Kidney glomerular epithelial cell (primary cell): ENCODE measurements at regions not wholly inside any gene's neighbourhood (a gene's known extent, or its start where the extent isn't known, plus 50 kb on each side); places are given as distances from the start of the nearest gene placed in this dataset.
"Not testable (repeated sequence)": the region's sequence is repeated elsewhere in the genome, so short reads cannot be mapped to it uniquely, and the experiment has no call there.

Source experiments
- DNase-seq: peaks from one replicate; lab custom pipeline; 2025; lab: John Stamatoyannopoulos, UW

- no peak for DNase-seq
Measured at GRCh38 chr6:156600678-156601077, 176.5 kb upstream of the ARID1B start.

DNA sequence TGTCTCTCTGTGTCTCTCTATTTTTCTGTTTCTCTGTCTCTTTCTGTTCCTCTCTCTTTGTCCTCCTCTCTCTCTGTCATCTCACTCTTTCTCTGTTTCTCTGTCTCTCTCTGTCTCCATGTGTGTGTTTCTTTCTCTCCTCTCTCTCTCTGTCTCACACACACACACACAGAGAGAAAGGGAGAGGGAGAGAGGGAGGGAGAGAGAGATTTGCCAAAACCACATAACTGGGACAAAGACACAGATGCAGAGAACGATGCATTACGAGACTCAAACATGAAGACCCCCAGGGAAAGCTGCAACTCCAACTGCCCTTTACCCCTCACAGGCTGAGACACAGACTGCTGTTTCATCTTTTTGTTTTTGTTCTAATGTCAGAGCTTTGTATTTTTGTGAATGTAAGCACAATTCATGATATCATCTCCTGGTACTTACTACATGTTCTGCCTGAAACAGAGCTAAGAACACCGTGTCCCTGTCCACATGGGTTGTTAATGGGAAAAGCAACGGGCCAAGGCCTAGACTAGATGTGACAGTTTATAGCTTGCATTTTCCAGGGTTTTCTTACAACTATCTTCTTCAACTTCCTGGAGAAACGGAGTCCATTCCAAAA, 177.1 kb upstream of the ARID1B start:
- DNase-seq, result no peak

DNA sequence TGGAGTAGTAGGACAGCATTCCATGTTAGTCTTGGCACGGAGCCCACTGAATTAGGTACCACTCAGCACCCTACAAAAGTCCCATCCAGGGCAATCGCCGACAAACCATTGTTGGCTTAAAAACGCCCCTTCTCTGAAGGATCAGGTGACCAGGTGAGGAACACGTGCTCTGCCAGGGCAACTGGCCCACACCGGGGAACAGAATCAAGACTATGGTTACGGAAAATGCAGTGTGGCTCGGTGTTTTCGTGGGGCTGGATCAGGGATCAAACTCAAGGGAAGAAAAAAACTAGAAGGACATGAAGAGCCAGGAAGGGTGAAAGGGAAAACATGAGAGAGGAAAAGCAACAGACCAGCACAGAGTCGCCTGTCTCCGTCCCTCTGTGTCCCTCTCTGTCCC, 177.8 kb upstream of the ARID1B start:
- no peak for DNase-seq

- DNase-seq, result no peak
Measured at GRCh38 chr6:156598855-156599180, 178.4 kb upstream of the ARID1B start.

DNA sequence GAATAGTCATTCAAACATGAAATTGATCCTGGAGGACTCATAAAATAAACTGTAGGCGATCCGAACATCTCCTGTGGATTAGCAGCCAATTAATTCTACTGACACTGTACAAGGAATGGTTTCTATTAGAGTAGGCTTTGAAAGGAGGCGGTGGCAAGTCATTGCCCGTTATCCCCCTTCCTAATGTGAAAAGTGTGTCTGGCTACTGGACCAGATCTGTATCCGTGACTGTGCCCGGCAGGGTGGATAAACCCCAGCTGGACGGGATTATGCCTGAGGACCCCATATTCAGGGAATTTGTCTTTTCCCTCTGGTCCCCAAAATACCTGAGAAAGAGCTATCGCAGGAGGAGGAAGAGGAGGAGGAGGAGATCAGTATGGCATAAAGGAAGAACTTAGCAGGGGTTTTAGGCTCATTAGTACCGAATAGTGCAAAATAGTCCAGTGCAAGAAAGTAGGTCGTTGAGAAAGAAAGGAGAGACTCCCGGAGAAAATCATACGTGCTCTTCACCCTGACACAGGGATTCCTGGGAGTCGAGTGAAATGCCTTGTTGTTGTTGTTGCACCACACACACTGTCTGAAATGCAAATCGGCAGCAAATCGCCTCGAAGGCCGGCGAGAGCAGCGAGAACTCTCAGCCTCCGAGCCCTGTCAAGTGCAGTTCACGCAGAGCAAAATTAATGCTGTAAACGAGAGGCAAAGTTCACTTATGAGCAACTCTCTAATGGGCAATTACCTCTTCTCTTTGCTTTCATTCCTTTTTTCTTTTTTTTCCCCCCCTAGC, 178.9 kb upstream of the ARID1B start:
- DNase-seq, result no peak

- DNase-seq, result no peak
Measured at GRCh38 chr6:156597095-156597494, 180.1 kb upstream of the ARID1B start.

DNA sequence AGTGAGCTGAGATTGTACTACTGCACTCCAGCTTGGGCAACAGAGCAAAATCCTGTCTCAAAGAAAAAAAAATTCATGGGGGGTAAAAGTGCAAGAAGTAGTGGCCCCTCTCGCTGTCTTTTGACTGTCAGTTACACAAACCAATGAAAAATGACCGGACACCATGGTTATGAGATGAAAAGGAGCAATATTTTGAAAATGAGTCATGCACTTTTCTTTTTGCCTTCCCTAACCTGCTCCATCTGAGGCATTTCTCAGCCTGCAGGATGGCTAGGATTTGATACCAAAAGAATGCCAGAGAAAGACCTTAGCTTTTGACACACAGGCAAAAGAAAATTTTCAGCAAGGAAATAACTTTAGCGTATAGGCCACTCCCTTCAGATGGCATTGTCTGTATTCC, 181.7 kb upstream of the ARID1B start:
- DNase-seq, result no peak

DNA sequence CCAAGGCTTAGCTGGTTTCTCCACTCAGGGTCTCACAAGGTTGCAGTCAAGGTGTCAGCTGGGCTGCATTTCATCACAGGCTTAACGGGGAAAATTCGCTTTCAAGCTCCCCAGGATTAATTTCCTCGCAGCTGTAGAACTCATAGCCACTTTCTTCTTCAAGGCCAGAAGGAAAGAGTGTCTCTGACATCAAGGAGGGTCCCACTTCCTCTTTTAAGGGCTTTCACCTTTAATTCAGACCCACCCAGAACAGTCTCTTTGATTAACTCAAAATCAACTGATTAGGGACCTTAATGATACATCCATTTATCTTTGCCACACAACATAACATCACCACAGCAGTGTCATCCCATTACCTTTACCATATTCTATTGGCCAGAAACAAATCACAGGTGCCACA, 183.3 kb upstream of the ARID1B start:
- no peak for DNase-seq

DNA sequence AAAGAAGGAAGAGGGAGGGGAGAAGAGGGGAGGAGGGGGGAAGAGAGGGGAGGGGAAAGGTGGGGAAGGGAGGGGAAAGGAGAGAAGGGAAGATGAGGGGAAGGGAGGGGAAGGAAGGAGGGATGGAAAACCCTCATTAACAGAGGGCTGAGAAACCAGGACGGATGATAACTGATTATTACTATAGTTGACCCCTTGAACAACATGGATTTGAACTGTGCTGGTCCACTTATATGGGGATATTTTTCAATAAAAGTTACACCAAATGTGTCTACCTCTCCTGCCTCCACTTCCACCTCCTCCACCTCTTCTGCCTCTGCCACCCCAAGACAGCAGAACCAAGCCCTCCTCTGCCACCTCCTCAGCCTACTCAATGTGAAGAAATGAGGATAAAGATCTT, 184.1 kb upstream of the ARID1B start:
- no peak for DNase-seq

DNA sequence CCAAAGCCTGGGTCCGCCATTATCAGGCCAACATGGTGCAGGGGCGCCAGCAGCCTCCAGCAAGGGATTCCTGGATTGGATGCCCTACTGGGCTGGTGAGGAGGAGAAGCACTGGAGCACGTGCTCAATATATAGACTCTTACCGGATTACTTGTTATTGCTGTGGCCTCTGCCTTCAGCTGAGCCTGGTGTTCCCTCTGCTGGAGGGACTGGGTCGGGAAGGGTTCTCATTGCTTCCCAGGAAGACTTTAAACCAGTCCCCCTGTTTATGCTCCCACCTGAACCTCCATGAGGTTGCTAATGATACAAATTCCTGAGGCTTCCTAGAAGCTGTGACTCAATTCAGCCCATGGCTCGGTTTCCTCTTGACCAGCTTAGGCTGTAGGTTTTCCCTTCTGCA, 186.7 kb upstream of the ARID1B start:
- no peak for DNase-seq

DNA sequence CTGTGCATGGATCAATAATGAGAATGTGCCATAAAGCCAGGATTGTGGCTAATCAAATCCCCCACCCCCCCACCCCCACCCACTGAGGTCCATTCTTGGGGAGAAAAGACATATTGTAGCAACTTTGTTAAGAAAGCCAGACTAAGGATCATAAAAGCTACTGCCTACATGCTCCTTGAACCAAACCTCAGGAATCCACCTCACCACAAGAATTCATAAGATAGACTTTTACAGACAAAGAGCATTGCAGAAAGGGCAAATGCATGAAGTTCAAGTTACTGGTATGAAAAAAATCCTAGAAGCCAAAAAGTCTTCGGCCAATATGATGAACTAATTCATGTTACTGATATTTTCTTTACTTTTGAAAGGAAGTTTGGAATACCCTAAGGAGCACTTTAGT, 187.9 kb upstream of the ARID1B start:
- peak; percentile 66 for DNase-seq

GRCh38 chr6:156587751-156588301, 189.4 kb upstream of the ARID1B start:
- DNase-seq, result no peak

DNA sequence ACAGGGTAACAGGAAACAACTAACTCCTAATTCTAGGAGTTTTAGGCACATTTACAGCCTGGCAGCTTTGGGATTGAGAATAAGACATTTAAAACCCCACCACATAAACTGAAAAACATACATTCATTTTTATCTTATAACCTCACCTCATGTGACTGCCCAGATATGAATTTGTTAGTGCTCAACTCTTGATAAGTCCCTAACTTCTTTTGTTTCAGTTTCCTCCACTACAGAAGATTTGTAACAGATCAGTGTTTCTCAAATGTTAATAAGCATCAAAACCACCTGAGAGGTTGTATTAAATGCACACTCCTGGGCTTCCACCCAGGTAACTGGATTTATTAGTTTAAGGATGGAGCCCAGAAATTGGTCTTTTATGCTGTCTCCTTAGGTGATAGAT, 190.1 kb upstream of the ARID1B start:
- no peak for DNase-seq

DNA sequence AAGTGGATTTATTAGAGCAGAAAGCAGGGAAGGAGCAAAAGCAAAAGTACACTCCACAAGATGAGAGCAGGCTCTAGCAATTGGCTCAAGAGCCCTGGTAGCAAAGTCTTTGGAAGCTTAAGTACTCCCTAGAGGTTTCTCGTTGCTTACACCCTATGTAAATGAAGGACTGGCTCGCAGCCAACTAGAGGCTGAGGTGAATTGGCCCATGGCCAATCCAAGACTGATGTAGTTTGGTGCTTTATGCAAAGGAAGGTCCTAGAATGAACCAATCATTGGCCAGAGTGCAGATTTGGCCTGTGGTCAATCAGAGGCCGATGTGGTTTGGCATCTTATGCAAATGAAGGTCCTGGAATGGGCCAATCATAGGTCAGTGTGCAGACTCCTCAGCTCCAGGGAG, 191.3 kb upstream of the ARID1B start:
- DNase-seq, result no peak

DNA sequence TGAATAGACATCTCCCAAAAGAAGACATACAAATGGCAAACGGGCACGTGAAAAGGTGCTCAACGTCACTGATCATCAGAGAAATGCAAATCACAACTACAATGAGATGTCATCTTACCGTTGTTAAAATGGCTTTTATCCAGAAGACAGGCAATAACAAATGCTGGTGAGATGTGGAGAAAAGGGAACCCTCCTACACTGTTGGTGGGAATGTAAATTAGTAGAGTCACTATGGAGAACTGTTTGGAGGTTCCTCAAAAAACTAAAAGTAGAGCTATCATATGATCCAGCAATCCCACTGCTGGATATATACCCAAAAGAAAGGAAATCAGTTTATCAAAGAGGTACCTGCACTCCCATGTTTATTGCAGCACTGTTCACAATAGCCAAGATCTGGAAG, 193.1 kb upstream of the ARID1B start:
- DNase-seq, result not testable (repeated sequence)

DNA sequence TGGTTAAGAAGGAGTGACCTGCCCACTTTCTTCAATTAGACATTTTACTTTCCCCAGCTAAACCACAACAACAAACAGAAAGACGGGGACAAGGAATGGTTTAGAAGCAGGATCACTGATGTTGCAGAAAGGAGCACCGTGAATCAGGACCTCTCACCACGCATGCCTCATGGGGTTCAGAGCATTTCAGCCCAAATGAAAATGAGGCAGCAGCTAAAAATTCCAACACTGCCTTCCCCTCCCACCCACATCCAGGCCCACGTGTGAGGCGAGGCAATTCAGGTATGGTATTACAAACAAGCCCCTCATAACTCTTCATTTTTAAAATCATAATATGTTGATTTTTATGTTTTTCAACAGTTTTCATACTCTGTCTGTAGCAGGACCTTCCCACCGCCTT, 194.1 kb upstream of the ARID1B start:
- DNase-seq, result no peak

DNA sequence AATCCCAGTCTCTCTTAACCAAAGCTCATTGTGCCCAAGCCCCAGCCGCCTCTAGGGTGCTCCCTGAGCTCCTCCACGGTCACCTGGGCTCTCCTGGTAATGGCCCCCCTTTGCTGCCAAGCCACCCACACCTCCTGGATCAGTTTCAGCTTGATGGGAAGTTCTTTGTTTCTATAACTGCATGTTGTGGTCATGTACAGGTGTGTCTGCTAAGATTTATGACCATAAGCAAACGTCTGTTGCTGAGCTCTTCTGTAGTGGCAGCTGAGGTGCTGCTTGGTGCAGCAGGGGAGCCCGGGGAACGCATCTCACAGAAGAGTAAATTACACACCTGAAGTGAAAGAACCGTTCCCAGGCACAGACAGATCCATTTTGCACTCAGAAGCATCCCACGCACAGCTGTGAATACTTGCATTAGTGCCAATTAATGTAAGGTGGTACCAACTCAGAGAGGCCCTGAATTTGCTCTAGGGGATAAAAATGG, 194.6 kb upstream of the ARID1B start:
- no peak for DNase-seq

DNA sequence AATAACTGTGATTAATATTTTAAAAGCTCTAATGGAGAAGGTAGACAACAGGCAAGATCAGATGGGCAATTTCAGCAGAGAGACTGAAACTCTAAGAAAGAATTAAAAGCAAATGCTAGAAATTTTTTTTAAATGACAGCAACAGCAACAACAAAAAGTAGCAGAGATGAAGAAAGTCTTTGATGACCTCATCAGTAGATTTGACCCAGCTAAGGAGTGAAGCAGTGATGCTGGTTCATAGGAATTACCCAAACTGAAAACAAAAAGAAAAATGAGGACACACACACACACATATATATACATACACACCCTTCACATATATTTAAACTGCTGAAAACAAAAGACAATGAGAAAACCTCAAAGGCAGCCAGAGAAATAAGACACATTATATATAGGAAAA, 197.6 kb upstream of the ARID1B start:
- DNase-seq, result no peak

DNA sequence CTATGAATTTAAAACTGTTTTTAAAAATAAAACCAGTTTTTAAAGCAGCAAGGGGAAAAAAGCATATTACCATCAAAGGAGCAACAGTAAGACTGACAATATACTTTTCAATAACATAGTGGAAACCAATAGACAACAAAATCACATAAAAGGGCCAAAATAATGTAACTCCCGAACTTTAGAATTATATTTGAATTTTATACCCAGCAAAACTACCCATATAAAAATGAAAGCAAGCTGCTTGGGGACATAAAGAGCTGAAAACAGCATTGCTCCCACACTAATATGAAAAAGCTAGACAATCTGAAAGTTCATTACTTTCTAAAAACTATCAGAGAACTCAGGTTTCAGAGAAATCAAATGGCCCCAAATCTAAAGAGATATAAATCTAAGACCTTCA, 199.4 kb upstream of the ARID1B start:
- no peak for DNase-seq

DNA sequence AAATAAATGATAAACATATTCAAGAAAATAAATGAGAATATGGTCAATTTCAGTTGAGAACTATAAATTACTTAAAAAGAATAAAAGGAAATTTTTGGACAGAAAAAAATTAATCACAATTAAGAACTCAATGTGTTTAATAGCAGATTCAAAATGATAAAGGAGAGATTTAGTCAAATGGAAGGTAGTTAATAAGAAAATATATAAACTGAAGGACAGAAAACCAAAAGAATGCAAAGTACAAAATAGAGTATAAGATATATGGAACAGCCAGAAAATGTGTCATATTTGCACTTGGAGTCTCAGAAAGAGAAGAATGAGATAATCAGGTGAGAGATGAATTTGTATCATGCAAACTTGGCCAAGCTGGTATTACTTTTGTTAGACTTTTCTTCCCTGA, 201.8 kb upstream of the ARID1B start:
- DNase-seq, result no peak

GRCh38 chr6:156564807-156565149, 212.4 kb upstream of the ARID1B start:
- DNase-seq, result no peak

- DNase-seq, result peak; percentile 57
Measured at GRCh38 chr6:156564127-156564806, 212.9 kb upstream of the ARID1B start.

DNA sequence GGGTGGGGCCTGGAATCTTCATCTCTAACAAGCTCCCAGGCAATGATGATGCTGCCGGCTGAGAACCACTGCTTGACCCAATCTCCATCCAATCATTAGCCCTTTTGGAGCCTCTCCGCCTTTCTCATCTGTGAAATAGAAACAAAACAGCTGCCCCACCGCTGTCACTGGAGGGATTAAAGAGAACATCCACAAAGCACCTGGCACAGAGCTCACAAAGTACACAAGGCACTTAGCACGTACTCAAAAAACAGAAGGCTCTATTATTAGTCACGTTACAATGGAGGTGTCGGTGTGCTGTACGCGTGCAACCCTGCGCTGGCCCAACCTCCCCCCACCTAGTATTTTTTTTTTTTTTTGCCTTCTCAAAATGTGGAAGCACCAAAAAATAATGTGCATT, 213.5 kb upstream of the ARID1B start:
- no peak for DNase-seq
